NCI-H2081 treated with DMSO at 0.1 percent for 48 hours (cell line): ENCODE measurements at regions not wholly inside any gene's neighbourhood (a gene's known extent, or its start where the extent isn't known, plus 50 kb on each side); places are given as distances from the start of the nearest gene placed in this dataset.

Experiments
- DNase-seq: peaks from one replicate; lab custom pipeline; 2025; lab: John Stamatoyannopoulos, UW

DNA sequence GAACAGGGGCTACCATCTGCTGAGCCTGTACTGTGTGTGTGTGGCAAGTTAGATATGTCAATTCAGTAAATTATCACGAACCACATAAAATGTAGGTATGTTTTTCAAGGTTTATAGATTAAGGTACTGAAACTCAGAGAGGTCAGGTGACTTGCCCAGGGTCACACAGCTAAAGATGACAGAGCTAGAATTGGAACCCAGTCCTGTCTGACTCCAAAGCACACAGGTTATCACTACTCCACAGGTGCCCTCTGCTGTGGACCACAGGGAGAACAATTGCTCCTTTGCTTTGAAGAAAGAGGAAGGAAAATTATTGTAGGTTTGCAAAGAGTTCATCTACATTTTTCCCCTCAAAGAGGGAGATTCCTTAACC lies 229.7 kb upstream of the AGAP1 start:
- DNase-seq: no peak

DNA sequence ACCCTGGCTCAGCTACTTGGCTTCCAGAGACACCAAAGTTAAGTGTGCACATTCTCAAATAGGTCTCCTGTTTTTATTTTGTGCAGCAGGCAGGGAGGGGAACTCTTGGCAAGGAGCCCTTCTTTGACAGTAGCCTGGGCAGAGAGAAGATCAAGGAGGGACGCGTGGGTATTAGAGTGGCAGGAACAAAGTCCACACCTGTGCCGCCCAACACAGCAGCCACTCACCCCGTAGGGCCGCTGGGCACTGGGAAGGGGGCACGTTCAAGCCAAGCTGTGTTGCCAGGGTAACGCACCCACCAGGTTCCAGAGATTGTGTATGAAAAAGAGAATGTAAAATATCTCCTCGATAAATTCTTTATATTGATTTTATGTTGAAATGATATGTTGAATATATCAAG lies 229.3 kb upstream of the AGAP1 start:
- DNase-seq: no peak

- no peak for DNase-seq
Measured at GRCh38 chr2:235265348-235265965, 228.4 kb upstream of the AGAP1 start.

DNA sequence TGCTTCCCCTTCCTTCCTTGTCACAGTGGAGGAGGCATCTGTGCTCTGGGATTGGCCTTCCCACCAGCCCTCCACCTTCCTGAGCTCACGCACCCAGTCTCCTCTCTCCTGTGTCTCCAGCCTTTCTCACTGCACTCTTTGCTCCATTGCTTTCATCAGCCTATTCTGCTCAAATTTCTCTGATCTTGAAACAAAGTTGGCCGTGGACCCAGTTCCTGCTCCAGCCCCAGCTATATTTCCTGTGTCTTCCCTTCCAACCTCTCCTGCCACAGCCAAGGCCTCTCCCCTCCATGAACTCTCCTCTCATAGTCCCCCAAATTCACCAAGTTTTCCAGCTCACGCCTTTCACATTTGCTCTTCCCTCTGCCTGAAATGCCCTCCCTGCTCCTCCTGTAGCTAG lies 226.6 kb upstream of the AGAP1 start:
- DNase-seq: no peak

- DNase-seq: no peak
Measured at GRCh38 chr2:235268535-235268934, 225.3 kb upstream of the AGAP1 start.

DNA sequence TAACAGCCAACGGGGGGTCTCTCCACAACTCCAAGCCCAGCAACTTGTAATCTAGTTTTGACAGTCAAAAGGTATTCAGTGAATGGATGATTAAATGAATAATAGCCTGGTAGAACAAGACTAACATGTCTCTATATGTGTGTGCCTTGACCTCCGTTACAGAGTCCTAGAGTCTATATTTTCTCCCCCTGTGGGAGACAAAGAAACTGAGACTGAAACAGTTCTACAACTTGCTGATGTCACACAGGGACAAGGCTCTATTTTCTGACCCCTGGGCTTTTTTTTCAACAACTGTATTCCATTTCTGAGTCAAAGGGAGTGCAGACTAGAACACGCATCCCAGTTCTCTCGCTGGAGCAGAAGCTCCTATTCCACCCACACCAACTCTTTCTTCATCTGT lies 223.6 kb upstream of the AGAP1 start:
- DNase-seq: no peak

DNA sequence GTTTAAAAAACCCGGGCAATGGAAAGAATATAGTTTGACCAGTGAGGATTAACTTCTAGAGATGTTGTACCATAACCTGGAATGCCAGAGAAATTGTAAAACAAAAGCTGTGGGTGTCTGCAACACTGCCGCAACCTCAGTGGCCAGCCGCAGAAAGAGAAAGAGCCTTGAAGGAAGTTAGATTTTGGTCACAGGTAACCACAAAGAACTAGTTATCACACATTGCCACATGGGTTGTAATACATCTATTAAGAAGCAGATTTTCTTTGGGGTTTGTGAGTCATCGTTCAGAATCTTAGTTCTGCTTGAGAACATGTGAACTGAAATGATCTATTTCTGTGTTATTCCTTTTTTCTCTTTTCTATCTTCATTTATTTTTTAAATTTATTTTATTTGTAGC lies 222.9 kb upstream of the AGAP1 start:
- no peak for DNase-seq

DNA sequence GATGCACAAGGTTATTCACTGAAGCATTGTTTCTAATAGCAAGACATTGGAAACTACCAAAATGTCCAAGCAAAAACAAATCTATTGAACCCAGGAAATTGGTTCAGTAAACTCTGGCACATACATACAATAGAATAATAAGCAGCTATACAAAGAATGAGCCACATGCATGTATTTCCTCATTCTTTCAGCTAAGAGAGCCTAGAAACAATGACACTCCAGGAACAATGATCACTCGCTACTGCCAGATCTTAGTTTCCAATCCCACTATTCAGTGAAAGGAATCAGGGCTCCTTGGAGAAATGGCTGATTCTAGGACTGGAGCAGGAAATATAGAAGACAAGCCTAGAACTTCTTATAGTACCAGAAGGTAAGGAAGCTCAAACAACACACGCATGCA lies 221.9 kb upstream of the AGAP1 start:
- no peak for DNase-seq

GRCh38 chr2:235274023-235274422 lies 219.8 kb upstream of the AGAP1 start:
- DNase-seq: no peak

DNA sequence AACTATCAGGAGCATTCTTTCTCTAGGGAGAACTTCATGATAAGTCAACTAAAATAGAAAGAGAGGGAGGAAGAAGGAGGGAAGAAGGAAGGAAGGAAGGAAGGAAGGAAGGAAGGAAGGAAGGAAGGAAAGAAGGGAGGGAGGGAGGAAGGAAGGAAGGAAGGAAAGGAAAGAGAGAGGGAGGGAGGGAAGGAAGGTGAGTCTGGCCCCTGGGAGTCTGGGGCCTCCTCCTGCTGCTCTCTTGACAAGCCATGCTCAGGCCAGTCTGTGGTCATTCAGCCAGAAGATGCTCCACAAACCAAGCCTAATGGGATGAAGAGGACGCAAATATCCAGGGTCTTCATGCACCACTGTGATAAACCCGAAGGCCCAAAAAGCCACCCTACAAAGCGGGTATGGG lies 216.4 kb upstream of the AGAP1 start:
- DNase-seq: no peak

GRCh38 chr2:235278771-235279355 lies 215.0 kb upstream of the AGAP1 start:
- DNase-seq: no peak

- DNase-seq: no peak
Measured at GRCh38 chr2:235279965-235280364, 213.9 kb upstream of the AGAP1 start.

GRCh38 chr2:235283246-235283645 lies 210.6 kb upstream of the AGAP1 start:
- DNase-seq: no peak

GRCh38 chr2:235286622-235287374 lies 207.0 kb upstream of the AGAP1 start:
- DNase-seq: no peak

- DNase-seq: no peak
Measured at GRCh38 chr2:235287375-235287733, 206.5 kb upstream of the AGAP1 start.

DNA sequence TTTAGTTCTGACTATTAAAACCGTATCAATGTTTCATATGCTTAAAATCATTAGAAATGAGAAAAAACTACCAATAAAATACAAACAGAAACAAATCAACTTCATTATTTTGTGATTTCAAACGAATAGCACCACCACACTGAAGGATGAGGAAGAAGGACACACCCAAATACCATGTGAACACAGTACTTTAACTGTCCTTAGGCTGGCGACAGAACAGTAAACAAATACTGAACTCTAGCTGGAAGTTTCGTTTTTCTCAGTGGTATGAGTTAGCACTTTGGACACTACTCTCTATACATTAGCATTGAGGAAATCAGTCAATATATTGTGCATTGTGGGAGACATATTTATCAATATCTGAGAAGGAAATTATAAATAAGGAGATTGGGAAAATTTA lies 202.4 kb upstream of the AGAP1 start:
- no peak for DNase-seq

- no peak for DNase-seq
Measured at GRCh38 chr2:235293061-235293460, 200.8 kb upstream of the AGAP1 start.

GRCh38 chr2:235295831-235296230 lies 198.0 kb upstream of the AGAP1 start:
- DNase-seq: no peak

DNA sequence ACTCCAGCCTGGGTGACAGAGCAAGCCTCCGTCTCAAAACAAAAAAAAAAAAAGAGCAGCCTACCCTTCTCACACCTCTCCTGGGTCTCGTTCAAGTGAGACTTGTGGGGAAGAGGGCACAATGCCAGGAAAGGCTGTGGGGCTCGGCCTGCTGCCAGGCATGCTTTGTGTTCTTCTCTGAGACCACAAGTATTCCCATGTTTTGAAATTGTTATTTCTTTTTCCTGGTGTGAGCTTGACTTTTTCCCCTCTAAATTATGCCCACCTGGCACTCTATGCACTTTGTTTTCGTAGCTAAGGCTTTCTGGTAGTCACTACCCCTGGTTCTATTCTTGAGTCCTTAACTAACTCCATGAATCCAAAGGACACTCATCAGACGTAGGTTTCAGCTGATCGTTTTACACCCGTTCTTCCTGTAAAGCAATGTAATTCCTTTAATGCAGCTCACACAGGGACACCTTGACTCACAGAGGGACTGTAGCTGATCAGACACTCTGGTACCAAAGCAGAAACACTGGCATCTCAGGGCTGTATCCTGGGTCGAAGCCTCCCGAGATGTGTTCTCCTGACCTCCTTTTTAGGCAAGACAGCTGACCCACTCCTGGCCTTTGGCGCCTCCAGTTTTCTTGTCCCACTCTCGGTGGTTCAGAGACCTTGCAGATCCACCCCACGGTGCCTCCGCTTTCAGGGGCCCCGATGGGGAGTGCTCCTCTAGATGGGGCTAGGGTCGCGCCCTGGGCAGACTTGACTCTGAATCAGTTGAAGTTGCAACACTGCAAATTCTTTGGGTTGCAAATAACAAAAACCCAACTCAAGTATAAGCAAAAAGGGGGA lies 193.3 kb upstream of the AGAP1 start:
- no peak for DNase-seq

DNA sequence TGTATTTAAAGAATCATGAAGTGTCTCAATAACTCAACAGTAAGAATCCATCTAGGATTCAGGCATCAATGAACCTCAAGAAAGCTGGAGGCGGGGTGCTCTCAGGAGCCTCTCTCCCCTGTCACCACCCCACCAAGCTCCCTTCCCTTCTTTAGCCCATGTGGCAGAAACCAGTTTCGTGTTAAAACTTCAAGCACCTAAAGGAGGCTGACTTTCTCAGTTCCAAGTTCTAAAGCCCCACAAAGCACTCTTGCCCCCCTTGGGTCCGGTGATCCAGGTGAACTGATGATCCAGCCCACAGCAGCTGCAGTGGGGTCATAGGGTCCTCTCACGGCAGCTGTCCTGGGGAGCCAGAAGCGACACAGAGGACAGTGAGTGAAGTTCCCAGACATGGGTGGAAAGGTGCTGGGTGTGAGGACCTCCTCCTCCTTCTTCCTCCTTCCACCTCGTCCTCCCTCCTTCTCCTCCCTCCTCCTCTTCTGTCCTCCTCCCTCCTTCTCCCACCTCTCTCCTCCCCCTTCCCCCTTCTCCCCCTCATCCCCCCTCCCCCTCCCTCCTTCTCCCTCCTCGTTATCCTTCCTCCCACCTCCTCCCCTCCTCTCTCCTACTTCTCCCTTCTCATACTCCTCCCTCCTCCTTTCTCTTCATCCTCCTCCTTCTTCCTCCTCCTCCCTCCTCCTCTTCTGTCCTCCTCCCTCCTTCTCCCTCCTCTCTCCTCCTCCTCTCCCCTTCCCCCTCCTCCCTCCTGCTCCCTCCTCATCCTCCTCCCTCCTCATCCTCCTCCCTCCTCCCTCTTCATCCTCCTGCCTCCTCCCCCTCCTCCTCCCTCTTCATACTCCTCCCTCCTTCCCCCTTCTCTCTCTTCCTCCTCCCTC lies 192.4 kb upstream of the AGAP1 start:
- no peak for DNase-seq

DNA sequence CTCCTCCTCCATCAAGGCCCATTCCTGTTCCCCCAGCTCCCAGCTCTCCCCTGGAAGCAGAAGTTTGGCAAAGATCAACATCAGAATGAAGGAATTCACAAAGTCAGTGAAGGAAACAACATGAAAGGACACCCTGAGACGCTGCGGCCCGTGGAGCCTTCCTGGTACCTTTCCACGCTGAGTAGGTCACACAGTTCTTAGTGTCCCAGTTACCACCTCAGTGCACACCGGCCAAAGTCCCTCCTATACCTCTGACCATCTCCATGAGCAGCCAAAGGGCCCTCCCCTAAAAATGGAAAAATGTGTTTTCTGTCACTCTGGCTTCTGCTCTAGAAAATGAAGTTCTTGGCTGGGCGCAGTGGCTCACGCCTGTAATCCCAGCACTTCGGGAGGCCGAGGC lies 191.6 kb upstream of the AGAP1 start:
- DNase-seq: no peak
